ENCODE measurements at regions not wholly inside any gene's neighbourhood (a gene's known extent, or its start where the extent isn't known, plus 50 kb on each side); places are given as distances from the start of the nearest gene placed in this dataset.

DNA sequence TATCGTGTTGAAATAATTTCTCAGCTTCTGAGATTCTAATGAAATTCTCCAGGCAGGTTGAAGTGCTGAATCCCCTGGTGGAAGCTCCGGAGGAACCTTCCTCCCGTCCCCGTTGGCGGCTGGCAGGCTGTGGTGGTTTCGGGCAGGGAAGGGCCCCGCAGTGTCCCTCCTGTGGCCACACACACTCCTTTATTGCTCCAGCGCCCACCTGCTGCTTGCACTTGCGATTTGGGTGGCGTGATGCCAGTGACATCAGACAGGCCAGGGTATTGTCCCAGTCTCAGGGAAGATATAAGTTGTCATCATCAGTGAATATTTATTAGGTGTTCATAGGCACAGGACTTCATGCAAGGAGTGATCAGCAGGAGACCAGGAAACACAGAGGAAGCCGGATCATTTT, 530.4 kb downstream of the QKI start:
- peaks cover 14% of the 10 kb centered on the region for H3K9me3 Mint-ChIP-seq (ENCODE audit: unreplicated experiment)
- no TSS peak for BruUV-seq (replicated peaks)
- H3K36me3 ChIP-seq (ENCODE audit: control insufficient read depth, insufficient read depth, low read length), result no peaks in the 10 kb centered on the region
- H3K4me1 Mint-ChIP-seq (ENCODE audit: low read depth, unreplicated experiment), result peaks cover 10% of the 10 kb centered on the region
- H3K27ac Mint-ChIP-seq (ENCODE audit: unreplicated experiment), result no peak overlapping the region
- no peaks in the 10 kb centered on the region for H3K36me3 Mint-ChIP-seq (ENCODE audit: insufficient read depth, unreplicated experiment)
- DNase-seq, result no peak
- no peaks in the 10 kb centered on the region for H3K9me3 ChIP-seq
- peaks cover 13% of the 10 kb centered on the region for H3K4me1 ChIP-seq
- ChIA-PET CTCF (no interaction called here), POLR2A (no interaction called here)
- intact Hi-C loops (cut with micrococcal nuclease; ENCODE audit: unreplicated experiment), result loop anchor here (5.0 kb wide), 1 partner anchor 53 kb away; no protein-coding TSS in a partner anchor
- TF ChIP-seq, protein P1, sequence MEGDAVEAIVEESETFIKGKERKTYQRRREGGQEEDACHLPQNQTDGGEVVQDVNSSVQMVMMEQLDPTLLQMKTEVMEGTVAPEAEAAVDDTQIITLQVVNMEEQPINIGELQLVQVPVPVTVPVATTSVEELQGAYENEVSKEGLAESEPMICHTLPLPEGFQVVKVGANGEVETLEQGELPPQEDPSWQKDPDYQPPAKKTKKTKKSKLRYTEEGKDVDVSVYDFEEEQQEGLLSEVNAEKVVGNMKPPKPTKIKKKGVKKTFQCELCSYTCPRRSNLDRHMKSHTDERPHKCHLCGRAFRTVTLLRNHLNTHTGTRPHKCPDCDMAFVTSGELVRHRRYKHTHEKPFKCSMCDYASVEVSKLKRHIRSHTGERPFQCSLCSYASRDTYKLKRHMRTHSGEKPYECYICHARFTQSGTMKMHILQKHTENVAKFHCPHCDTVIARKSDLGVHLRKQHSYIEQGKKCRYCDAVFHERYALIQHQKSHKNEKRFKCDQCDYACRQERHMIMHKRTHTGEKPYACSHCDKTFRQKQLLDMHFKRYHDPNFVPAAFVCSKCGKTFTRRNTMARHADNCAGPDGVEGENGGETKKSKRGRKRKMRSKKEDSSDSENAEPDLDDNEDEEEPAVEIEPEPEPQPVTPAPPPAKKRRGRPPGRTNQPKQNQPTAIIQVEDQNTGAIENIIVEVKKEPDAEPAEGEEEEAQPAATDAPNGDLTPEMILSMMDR (IDR thresholded peaks at IDR 0.05; ENCODE audit: insufficient read depth in 1 of 2, low read depth in 1 of 2, low read length in 1 of 2, severe bottlenecking in 1 of 2, unreplicated experiment in 1 of 2), result no peak
- peaks cover 3% of the 10 kb centered on the region for H3K27me3 Mint-ChIP-seq (ENCODE audit: insufficient read depth, unreplicated experiment)
- no peak overlapping the region for H3K4me3 Mint-ChIP-seq (ENCODE audit: unreplicated experiment)
- no peaks in the 10 kb centered on the region for H3K27me3 ChIP-seq (replicated peaks; ENCODE audit: control insufficient read depth, insufficient read depth, low read length)
- H3K4me3 ChIP-seq (ENCODE audit: low read depth, low read length), result no peak overlapping the region

DNA sequence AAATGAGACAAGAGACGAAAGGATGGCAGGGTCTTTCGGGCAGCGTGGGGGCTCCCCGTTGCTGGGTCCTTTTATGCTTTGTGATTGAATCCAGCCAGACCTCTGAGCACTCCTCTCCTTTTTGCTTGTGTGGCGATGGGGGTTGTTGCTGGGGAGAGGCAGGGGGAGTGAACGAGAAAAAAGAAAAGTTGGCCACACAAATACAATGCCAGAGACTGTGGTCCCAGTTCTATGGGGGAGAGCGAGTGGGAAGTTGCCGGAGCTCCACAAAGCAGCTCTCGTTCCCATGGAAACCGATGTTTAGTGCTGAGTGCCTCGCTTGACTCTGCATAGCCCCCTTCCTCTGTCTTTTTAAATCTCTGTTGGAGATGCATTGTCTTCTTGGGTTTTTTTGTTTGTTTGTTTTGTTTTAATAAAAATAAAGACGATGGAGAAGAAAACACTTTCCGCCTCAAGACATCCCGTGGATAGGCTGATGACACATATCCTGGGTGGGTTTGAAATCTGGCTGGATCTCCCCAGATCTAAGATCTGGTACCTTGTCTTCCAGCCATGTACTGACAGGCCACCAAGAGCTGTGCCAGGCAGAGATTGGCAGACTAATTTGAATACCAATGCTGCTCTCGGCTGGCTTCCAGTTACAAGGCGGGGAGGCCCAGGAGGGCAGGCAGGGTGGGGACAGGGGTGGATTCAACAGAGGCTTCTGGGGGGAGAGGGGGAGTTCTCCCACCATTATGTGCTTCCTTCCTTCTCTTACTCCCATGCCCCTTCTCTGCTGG, 529.3 kb downstream of the QKI start:
- BruUV-seq (replicated peaks), result no TSS peak
- TF ChIP-seq, protein P1 (IDR thresholded peaks at IDR 0.05; ENCODE audit: insufficient read depth in 1 of 2, low read depth in 1 of 2, low read length in 1 of 2, severe bottlenecking in 1 of 2, unreplicated experiment in 1 of 2), result no peak
- Mint-ChIP-seq H3K27me3 (ENCODE audit: insufficient read depth, unreplicated experiment) (peaks cover 3% of the 10 kb centered on the region), H3K36me3 (ENCODE audit: insufficient read depth, unreplicated experiment) (no peaks in the 10 kb centered on the region), H3K4me1 (ENCODE audit: low read depth, unreplicated experiment) (peaks cover 11% of the 10 kb centered on the region), H3K4me3 (ENCODE audit: unreplicated experiment) (no peak overlapping the region), H3K9me3 (ENCODE audit: unreplicated experiment) (peaks cover 18% of the 10 kb centered on the region), H3K27ac (ENCODE audit: unreplicated experiment) (no peak overlapping the region)
- CTCF ChIA-PET, result no interaction called here
- H3K36me3 ChIP-seq (ENCODE audit: control insufficient read depth, insufficient read depth, low read length), result no peaks in the 10 kb centered on the region
- H3K4me3 ChIP-seq (ENCODE audit: low read depth, low read length), result no peak overlapping the region
- no peaks in the 10 kb centered on the region for H3K9me3 ChIP-seq
- POLR2A ChIA-PET, result no interaction called here
- H3K4me1 ChIP-seq, result peaks cover 13% of the 10 kb centered on the region
- no peak for DNase-seq
- H3K27me3 ChIP-seq (replicated peaks; ENCODE audit: control insufficient read depth, insufficient read depth, low read length), result no peaks in the 10 kb centered on the region
- intact Hi-C loops (cut with micrococcal nuclease; ENCODE audit: unreplicated experiment), result no loop called here

DNA sequence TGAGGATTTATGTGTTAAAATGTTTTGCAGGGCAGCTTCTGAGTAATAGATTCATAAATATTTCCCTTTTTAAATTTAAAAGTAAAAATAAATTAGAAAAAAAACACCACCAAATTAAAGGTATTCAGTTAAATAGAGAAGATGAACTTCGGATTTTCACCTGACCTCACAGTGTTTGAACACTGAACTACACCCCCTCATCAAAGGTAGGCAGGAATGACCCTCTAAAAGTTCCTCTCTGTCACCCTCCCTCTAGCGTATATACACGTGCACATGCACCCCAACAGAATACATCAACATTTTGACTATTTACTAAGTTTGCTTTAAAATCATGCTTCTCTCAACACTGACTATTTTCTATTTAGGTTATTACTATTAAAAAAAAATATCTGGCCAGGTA, 528.3 kb downstream of the QKI start:
- no peaks in the 10 kb centered on the region for H3K9me3 ChIP-seq
- peaks cover 13% of the 10 kb centered on the region for H3K4me1 ChIP-seq
- Mint-ChIP-seq H3K4me3 (ENCODE audit: unreplicated experiment) (no peak overlapping the region), H3K27me3 (ENCODE audit: insufficient read depth, unreplicated experiment) (peaks cover 3% of the 10 kb centered on the region), H3K4me1 (ENCODE audit: low read depth, unreplicated experiment) (peaks cover 11% of the 10 kb centered on the region), H3K27ac (ENCODE audit: unreplicated experiment) (no peak overlapping the region), H3K36me3 (ENCODE audit: insufficient read depth, unreplicated experiment) (no peaks in the 10 kb centered on the region), H3K9me3 (ENCODE audit: unreplicated experiment) (peaks cover 14% of the 10 kb centered on the region)
- no TSS peak for BruUV-seq (replicated peaks)
- ChIA-PET POLR2A (no interaction called here), CTCF (no interaction called here)
- H3K36me3 ChIP-seq (ENCODE audit: control insufficient read depth, insufficient read depth, low read length), result no peaks in the 10 kb centered on the region
- H3K27me3 ChIP-seq (replicated peaks; ENCODE audit: control insufficient read depth, insufficient read depth, low read length), result no peaks in the 10 kb centered on the region
- H3K4me3 ChIP-seq (ENCODE audit: low read depth, low read length), result no peak overlapping the region
- TF ChIP-seq, protein P1 (IDR thresholded peaks at IDR 0.05; ENCODE audit: insufficient read depth in 1 of 2, low read depth in 1 of 2, low read length in 1 of 2, severe bottlenecking in 1 of 2, unreplicated experiment in 1 of 2), result no peak
- intact Hi-C loops (cut with micrococcal nuclease; ENCODE audit: unreplicated experiment), result no loop called here
- no peak for DNase-seq

Measured in Caco-2 (cell line).